Activated CD4-positive, alpha-beta memory T cell treated with anti-CD3 and anti-CD28 coated beads for 36 hours (primary cell): ENCODE measurements at regions not wholly inside any gene's neighbourhood (a gene's known extent, or its start where the extent isn't known, plus 50 kb on each side); places are given as distances from the start of the nearest gene placed in this dataset.
"Not testable (repeated sequence)": the region's sequence is repeated elsewhere in the genome, so short reads cannot be mapped to it uniquely, and the experiment has no call there.

ENCODE experiments used
- CTCF ChIA-PET: fragments of 350-600 bp; sonication (Branson Sonifier 250); formaldehyde crosslinking; loops from one replicate; lab custom pipeline; 2021; ENCODE audit warnings: antibody characterized with exemption, inconsistent platforms; lab: Charles Lee
- POLR2A ChIA-PET: fragments of 350-600 bp; sonication (Branson Sonifier 250); formaldehyde crosslinking; loops from one replicate; lab custom pipeline; 2021; ENCODE audit warnings: antibody characterized with exemption; lab: Charles Lee
- DNase-seq: peaks from one replicate; pipeline ENCODE4 v3.0.0-alpha.2; 2020
- H3K27ac Mint-ChIP-seq: one replicate; pipeline ENCODE4 v1.8.0; 2021; ENCODE audit warnings: mixed read lengths
- H3K27me3 Mint-ChIP-seq: one replicate; pipeline ENCODE4 v1.8.0; 2021; ENCODE audit warnings: mixed read lengths
- H3K36me3 Mint-ChIP-seq: one replicate; pipeline ENCODE4 v1.8.0; 2021; ENCODE audit warnings: mixed read lengths
- H3K4me1 Mint-ChIP-seq: one replicate; pipeline ENCODE4 v1.8.0; 2021; ENCODE audit warnings: low read depth, mixed read lengths
- H3K4me3 Mint-ChIP-seq: one replicate; pipeline ENCODE4 v1.8.0; 2021; ENCODE audit warnings: mild to moderate bottlenecking, mixed read lengths
- H3K9me3 Mint-ChIP-seq: one replicate; pipeline ENCODE4 v1.8.0; 2021; ENCODE audit warnings: mixed read lengths
- intact Hi-C: fragments of 100-400 bp; cut with micrococcal nuclease; formaldehyde crosslinking; loops from one replicate; pipeline ENCODE4 v1.15.1; 2023

GRCh38 chr9:761176-761792, 80.2 kb upstream of the DMRT1 start:
- ChIA-PET CTCF (no interaction called here), POLR2A (no interaction called here)
- Mint-ChIP-seq H3K4me3 (no peak overlapping the region), H3K27ac (no peak overlapping the region), H3K9me3 (no peaks in the 10 kb centered on the region), H3K36me3 (no peaks in the 10 kb centered on the region), H3K27me3 (peaks cover 15% of the 10 kb centered on the region), H3K4me1 (peaks cover 2% of the 10 kb centered on the region)
- intact Hi-C loops: no loop called here
- no peak for DNase-seq

DNA sequence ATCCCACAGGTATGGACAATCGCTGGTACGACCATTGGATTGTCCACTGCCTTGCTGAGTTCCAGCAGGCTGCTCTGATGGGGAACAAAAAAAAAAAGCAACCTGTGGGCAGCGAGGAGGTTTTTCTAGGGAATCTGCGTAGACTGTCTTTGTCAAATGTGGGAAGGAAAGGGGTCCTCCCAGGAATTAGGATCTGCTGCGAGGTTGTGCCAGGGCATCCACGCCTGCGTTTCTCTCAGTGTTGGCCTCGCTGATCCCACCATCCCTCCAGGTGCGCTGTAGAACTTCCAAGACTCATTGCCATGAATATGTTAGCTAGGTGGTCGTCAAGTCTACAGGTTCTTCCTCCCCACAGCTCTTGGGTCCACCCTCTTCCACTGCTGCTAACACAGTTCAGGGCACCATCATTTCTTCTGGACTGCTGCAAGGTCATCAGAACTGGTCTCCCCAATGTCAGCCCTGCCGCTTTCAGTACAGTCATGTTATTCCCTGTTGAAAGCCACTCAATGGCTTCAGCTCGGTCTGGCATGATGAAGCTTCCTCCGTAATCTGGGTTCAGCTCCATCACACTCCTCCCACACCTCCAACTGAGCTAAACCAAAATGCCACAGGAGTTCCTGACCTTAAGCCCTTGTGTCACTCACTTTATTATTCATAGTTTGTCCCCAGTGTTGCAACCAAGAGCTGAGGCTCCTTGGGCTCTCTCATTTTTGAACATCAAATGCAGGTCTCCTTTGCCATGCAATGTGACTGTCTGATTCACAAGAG, 79.5 kb upstream of the DMRT1 start:
- DNase-seq: no peak
- no peaks in the 10 kb centered on the region for H3K9me3 Mint-ChIP-seq
- ChIA-PET POLR2A (no interaction called here), CTCF (interaction anchor here (1.1 kb wide), 1 partner anchor 315 kb away, joined by 3 read pairs; no protein-coding TSS in a partner anchor)
- peaks cover 2% of the 10 kb centered on the region for H3K4me1 Mint-ChIP-seq
- intact Hi-C loops: no loop called here
- no peak overlapping the region for H3K4me3 Mint-ChIP-seq
- H3K27ac Mint-ChIP-seq: no peak overlapping the region
- no peaks in the 10 kb centered on the region for H3K36me3 Mint-ChIP-seq
- peaks cover 15% of the 10 kb centered on the region for H3K27me3 Mint-ChIP-seq

GRCh38 chr9:763692-764091, 77.8 kb upstream of the DMRT1 start:
- H3K9me3 Mint-ChIP-seq: no peaks in the 10 kb centered on the region
- H3K27ac Mint-ChIP-seq: no peak overlapping the region
- no peak overlapping the region for H3K4me3 Mint-ChIP-seq
- intact Hi-C loops: loop anchor here (1.0 kb wide), 1 partner anchor 149 kb away; no protein-coding TSS in a partner anchor
- peaks cover 20% of the 10 kb centered on the region for H3K27me3 Mint-ChIP-seq
- DNase-seq: no peak
- H3K36me3 Mint-ChIP-seq: no peaks in the 10 kb centered on the region
- peaks cover 2% of the 10 kb centered on the region for H3K4me1 Mint-ChIP-seq
- CTCF ChIA-PET: interaction anchor here (0.8 to 1.7 kb wide), 4 partner anchors 9 to 246 kb away, joined by 4 to 5 read pairs (median 4); no protein-coding TSS in a partner anchor
- POLR2A ChIA-PET: no interaction called here

DNA sequence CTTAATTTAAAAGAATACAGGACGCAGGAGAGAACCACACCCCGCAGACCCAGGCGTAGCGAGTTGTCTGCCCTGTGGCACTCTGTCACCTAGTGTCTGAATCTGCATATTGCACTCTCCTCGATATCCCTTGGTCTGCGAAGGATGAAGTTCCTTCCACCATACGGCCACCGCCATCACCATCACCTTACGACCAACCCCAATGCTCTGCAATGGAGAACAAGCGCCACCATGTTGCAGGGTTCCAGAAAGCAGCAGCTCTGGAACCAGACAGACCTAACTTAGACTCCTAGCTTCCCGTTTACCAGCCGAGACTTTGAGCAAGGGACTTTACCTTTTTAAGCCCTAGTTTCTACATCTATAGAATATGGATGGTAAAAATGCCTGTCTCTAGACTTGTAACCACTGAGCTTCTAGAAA, 77.4 kb upstream of the DMRT1 start:
- ChIA-PET POLR2A (no interaction called here), CTCF (interaction anchor here (0.8 to 1.7 kb wide), 5 partner anchors 9 to 245 kb away, joined by 3 to 5 read pairs (median 4); no protein-coding TSS in a partner anchor)
- Mint-ChIP-seq H3K27ac (no peak overlapping the region), H3K27me3 (peaks cover 22% of the 10 kb centered on the region), H3K36me3 (no peaks in the 10 kb centered on the region), H3K9me3 (no peaks in the 10 kb centered on the region), H3K4me3 (peak overlapping the region; percentile 3), H3K4me1 (peaks cover 2% of the 10 kb centered on the region)
- intact Hi-C loops: loop anchor here (1.0 kb wide), 1 partner anchor 150 kb away; no protein-coding TSS in a partner anchor
- peak; percentile 58 for DNase-seq

GRCh38 chr9:764986-765385, 76.5 kb upstream of the DMRT1 start:
- Mint-ChIP-seq H3K4me3 (no peak overlapping the region), H3K9me3 (peaks cover 4% of the 10 kb centered on the region), H3K27ac (no peak overlapping the region), H3K4me1 (peaks cover 2% of the 10 kb centered on the region), H3K36me3 (no peaks in the 10 kb centered on the region), H3K27me3 (peaks cover 24% of the 10 kb centered on the region)
- CTCF ChIA-PET: interaction anchor here (0.9 to 1.2 kb wide), 2 partner anchors 10 to 156 kb away, joined by 3 to 4 read pairs; no protein-coding TSS in a partner anchor
- POLR2A ChIA-PET: no interaction called here
- intact Hi-C loops: loop anchor here (1.0 kb wide), 1 partner anchor 151 kb away; no protein-coding TSS in a partner anchor
- no peak for DNase-seq

DNA sequence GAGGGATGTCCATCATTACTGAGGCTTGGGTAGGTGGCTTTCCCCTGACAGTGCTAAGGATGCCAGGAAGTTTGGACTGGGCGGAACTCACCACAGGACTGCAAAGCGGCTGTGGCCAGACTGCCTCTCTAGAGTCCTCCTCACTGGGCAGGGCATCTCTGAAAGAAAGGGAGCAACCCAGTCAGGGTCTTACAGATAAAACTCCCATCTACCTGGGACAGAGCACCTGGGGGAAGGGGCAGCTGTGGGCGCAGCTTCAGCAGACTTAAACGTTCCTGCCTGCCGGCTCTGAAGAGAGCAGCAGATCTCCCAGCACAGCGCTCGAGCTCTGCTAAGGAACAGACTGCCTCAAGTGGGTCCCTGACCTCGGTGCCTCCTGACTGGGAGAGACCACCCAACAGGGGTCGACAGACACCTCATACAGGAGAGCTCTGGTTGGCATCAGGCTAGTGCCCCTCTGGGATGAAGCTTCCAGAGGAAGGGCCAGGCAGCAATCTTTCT, 74.4 kb upstream of the DMRT1 start:
- H3K4me1 Mint-ChIP-seq, H3K9me3 Mint-ChIP-seq, H3K27ac Mint-ChIP-seq, POLR2A ChIA-PET, intact Hi-C loops, H3K4me3 Mint-ChIP-seq, CTCF ChIA-PET, H3K36me3 Mint-ChIP-seq, DNase-seq: not testable (repeated sequence)
- H3K27me3 Mint-ChIP-seq: peaks cover 34% of the 10 kb centered on the region

DNA sequence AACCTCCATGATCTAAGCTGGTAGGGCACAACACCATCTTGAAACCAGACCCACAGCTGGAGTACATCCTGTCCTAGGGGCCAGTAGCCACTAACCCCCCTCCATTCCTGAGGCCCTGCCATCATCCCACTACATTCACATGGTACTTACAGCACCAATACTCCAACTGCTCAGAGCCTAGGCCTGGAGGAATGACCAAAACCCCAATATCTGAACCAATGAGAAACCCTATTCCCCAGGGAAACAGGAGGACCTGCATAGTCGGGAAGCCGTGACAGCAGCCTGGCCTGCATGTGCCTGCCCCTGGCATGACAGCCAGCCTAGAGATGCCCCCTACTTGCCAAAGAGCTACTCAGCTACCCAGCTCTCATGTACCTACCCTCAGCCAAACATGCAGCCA, 65.4 kb upstream of the DMRT1 start:
- Mint-ChIP-seq H3K4me3 (no peak overlapping the region), H3K27me3 (peaks cover 16% of the 10 kb centered on the region), H3K4me1 (no peaks in the 10 kb centered on the region), H3K36me3 (peaks cover 1% of the 10 kb centered on the region), H3K9me3 (peaks cover 14% of the 10 kb centered on the region), H3K27ac (no peak overlapping the region)
- ChIA-PET CTCF (no interaction called here), POLR2A (no interaction called here)
- no peak for DNase-seq
- intact Hi-C loops: no loop called here

- H3K27me3 Mint-ChIP-seq: peaks cover 16% of the 10 kb centered on the region
- intact Hi-C loops: no loop called here
- POLR2A ChIA-PET: no interaction called here
- peaks cover 1% of the 10 kb centered on the region for H3K36me3 Mint-ChIP-seq
- DNase-seq: no peak
- CTCF ChIA-PET: interaction anchor here (0.6 kb wide), 1 partner anchor 100 kb away, joined by 3 read pairs; no protein-coding TSS in a partner anchor
- H3K27ac Mint-ChIP-seq: no peak overlapping the region
- no peaks in the 10 kb centered on the region for H3K4me1 Mint-ChIP-seq
- H3K4me3 Mint-ChIP-seq: no peak overlapping the region
- peaks cover 14% of the 10 kb centered on the region for H3K9me3 Mint-ChIP-seq
Observed at GRCh38 chr9:777978-778377, 63.5 kb upstream of the DMRT1 start.

DNA sequence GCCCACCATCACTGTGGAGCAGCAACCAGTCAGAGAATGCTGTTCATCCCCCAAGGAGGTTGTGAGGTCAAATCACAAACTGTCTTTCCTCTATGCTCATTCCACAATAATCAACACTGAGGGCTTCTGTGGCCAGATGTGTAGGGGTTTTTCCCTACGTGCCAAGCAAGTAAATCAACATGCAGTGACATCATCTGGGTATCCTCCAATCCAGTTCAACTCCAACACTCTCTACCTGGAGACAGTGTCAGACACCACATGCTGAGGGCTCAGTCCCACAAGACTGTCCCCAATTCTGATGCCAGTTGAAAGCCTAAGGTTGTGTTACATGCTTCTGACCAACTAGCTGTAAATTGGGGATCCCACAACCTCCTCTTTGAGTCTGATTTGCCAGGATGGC, 57.3 kb upstream of the DMRT1 start:
- POLR2A ChIA-PET: no interaction called here
- CTCF ChIA-PET: no interaction called here
- H3K4me1 Mint-ChIP-seq: no peaks in the 10 kb centered on the region
- H3K27me3 Mint-ChIP-seq: peaks cover 5% of the 10 kb centered on the region
- H3K9me3 Mint-ChIP-seq: no peaks in the 10 kb centered on the region
- H3K36me3 Mint-ChIP-seq: no peaks in the 10 kb centered on the region
- intact Hi-C loops: no loop called here
- no peak for DNase-seq
- H3K27ac Mint-ChIP-seq: no peak overlapping the region
- no peak overlapping the region for H3K4me3 Mint-ChIP-seq

DNA sequence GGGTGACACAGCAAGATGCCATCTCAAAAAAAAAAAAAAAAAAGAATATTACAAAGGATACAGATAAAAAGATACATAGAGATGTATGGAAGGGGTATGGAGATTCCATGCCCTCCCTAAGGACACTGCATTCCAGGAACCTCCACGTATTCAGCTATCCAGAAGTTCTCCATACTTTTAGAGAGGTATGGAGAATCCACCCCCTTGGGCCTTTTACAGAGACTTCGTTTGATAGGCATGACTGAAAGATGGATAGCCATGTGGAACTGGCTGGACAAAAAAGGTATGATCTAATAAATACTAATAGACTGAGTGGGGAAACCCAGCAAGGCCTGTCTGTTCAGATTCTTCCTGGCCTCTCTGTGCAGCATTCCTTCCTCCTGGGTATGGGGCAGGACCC, 56.6 kb upstream of the DMRT1 start:
- Mint-ChIP-seq H3K4me3 (no peak overlapping the region), H3K27me3 (peaks cover 2% of the 10 kb centered on the region), H3K27ac (no peak overlapping the region), H3K4me1 (no peaks in the 10 kb centered on the region), H3K36me3 (no peaks in the 10 kb centered on the region), H3K9me3 (no peaks in the 10 kb centered on the region)
- ChIA-PET POLR2A (no interaction called here), CTCF (no interaction called here)
- DNase-seq: no peak
- intact Hi-C loops: no loop called here

DNA sequence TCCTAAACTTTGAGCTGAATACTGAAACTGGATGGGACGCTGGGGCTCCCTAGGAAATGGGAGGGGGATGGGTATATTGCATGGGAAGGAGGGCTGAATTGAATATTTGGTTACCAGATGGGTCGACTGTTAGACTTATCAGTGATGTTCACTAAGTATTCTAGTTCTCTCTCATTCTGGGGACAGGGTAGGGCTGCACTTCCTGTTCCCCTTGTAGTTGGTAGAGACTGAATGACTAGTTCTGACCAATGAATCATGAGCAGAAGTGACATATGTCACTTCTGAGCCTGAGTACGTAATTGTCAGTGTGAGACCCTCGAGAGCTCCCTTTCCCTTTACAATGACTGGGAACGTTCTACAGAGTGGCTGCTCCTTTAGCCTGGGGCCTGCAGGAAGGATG, 55.5 kb upstream of the DMRT1 start:
- no peaks in the 10 kb centered on the region for H3K27me3 Mint-ChIP-seq
- no peaks in the 10 kb centered on the region for H3K4me1 Mint-ChIP-seq
- intact Hi-C loops: no loop called here
- no peaks in the 10 kb centered on the region for H3K36me3 Mint-ChIP-seq
- DNase-seq: no peak
- ChIA-PET CTCF (no interaction called here), POLR2A (no interaction called here)
- H3K9me3 Mint-ChIP-seq: no peaks in the 10 kb centered on the region
- H3K4me3 Mint-ChIP-seq: no peak overlapping the region
- H3K27ac Mint-ChIP-seq: no peak overlapping the region

- CTCF ChIA-PET: no interaction called here
- Mint-ChIP-seq H3K27me3 (no peaks in the 10 kb centered on the region), H3K4me3 (no peak overlapping the region), H3K27ac (no peak overlapping the region), H3K9me3 (no peaks in the 10 kb centered on the region), H3K36me3 (no peaks in the 10 kb centered on the region), H3K4me1 (no peaks in the 10 kb centered on the region)
- intact Hi-C loops: no loop called here
- DNase-seq: no peak
- POLR2A ChIA-PET: no interaction called here
Observed at GRCh38 chr9:786405-786804, 55.1 kb upstream of the DMRT1 start.
